ENCODE measurements at regions not wholly inside any gene's neighbourhood (a gene's known extent, or its start where the extent isn't known, plus 50 kb on each side); places are given as distances from the start of the nearest gene placed in this dataset.
"Not testable (repeated sequence)": the region's sequence is repeated elsewhere in the genome, so short reads cannot be mapped to it uniquely, and the experiment has no call there.

- no peak overlapping the region for H3K4me3 ChIP-seq (ENCODE audit: low read depth, low read length)
- no peak for DNase-seq (ENCODE audit: low read depth)
- TF ChIP-seq, protein P1, sequence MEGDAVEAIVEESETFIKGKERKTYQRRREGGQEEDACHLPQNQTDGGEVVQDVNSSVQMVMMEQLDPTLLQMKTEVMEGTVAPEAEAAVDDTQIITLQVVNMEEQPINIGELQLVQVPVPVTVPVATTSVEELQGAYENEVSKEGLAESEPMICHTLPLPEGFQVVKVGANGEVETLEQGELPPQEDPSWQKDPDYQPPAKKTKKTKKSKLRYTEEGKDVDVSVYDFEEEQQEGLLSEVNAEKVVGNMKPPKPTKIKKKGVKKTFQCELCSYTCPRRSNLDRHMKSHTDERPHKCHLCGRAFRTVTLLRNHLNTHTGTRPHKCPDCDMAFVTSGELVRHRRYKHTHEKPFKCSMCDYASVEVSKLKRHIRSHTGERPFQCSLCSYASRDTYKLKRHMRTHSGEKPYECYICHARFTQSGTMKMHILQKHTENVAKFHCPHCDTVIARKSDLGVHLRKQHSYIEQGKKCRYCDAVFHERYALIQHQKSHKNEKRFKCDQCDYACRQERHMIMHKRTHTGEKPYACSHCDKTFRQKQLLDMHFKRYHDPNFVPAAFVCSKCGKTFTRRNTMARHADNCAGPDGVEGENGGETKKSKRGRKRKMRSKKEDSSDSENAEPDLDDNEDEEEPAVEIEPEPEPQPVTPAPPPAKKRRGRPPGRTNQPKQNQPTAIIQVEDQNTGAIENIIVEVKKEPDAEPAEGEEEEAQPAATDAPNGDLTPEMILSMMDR (conservative IDR thresholded peaks at IDR 0.05; ENCODE audit: low read depth, low read length): no peak
Measured at GRCh38 chr5:68116868-68117411, 98.6 kb upstream of the PIK3R1 start.

DNA sequence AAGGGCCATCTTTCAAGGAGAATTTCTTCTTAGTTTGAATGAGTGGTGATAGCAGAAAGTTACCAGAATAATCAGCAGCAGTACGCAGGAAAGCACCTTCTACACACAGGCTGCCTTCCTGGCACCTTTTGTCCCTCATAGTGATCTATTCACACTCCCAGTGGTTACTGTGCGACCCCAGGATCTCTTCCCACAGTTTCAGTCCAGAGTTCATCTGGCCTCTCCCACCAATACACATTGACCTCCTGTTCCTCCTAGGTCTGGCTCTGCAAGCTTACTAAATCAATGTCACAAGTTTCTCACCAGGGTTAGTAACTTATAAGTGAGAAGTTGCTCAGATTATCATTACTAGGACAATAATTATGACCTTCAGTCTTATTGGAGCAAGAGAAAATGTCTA lies 99.1 kb upstream of the PIK3R1 start:
- TF ChIP-seq, protein P1 (conservative IDR thresholded peaks at IDR 0.05; ENCODE audit: low read depth, low read length): no peak
- DNase-seq (ENCODE audit: low read depth): no peak
- H3K4me3 ChIP-seq (ENCODE audit: low read depth, low read length): no peak overlapping the region

GRCh38 chr5:68115584-68115983 lies 100.0 kb upstream of the PIK3R1 start:
- no peak overlapping the region for H3K4me3 ChIP-seq (ENCODE audit: low read depth, low read length)
- TF ChIP-seq, protein P1 (conservative IDR thresholded peaks at IDR 0.05; ENCODE audit: low read depth, low read length): no peak
- no peak for DNase-seq (ENCODE audit: low read depth)

DNA sequence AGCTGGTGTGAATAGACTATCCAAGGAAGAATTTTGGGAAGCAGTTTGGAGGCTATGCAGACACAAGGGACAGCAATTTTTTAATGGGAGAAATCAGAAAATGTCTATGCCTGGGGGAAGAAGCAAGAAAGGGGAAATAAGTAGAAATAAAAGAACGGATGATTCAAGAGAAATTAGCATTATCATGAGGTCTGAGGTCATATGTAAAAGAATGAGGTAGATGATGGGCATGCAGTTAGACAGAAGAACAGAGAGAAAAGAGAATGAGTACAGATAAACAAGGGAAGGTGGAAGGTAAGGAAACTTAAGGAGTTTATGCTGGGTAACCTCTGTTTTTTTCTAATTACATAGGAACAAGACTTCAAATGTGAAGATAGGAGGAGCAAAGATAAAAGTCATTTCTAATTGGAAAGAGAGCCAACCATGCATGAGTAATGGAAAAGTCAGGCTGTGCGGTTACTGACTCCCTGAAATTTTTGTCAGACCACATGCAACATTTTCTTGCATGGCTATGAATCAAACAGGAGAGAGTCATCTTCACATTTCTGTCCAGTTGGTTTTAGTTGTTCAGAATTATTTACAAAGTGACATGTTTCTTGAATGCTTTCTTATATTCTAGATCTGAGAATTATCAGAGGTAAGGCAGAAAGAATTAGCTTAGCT lies 101.0 kb upstream of the PIK3R1 start:
- no peak overlapping the region for H3K4me3 ChIP-seq (ENCODE audit: low read depth, low read length)
- TF ChIP-seq, protein P1 (conservative IDR thresholded peaks at IDR 0.05; ENCODE audit: low read depth, low read length): no peak
- peak; percentile 83 for DNase-seq (ENCODE audit: low read depth)

GRCh38 chr5:68112658-68113057 lies 102.9 kb upstream of the PIK3R1 start:
- H3K4me3 ChIP-seq (ENCODE audit: low read depth, low read length): no peak overlapping the region
- peak; percentile 13 for DNase-seq (ENCODE audit: low read depth)
- TF ChIP-seq, protein P1 (conservative IDR thresholded peaks at IDR 0.05; ENCODE audit: low read depth, low read length): no peak

- no peak for DNase-seq (ENCODE audit: low read depth)
- TF ChIP-seq, protein P1 (conservative IDR thresholded peaks at IDR 0.05; ENCODE audit: low read depth, low read length): no peak
- no peak overlapping the region for H3K4me3 ChIP-seq (ENCODE audit: low read depth, low read length)
Measured at GRCh38 chr5:68110894-68111293, 104.7 kb upstream of the PIK3R1 start.

DNA sequence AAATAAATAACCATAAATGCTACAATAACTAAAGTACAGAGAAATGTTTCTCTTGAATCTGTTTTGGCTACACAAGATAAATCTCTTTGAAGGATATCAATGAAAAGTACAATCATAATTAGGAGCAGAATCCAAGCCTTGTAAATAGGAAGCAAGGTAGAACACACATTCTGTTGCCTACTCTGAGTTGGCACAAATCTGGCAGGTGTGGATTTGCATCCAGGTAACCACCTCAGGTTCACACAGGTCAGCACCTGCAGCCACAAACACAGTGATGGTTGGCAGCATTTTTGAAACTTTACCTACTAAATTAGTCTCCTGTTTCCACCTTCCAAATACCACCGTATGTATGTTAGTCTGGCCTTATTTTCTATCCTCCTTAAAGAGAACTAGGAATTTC lies 105.3 kb upstream of the PIK3R1 start:
- TF ChIP-seq, protein P1 (conservative IDR thresholded peaks at IDR 0.05; ENCODE audit: low read depth, low read length): no peak
- no peak for DNase-seq (ENCODE audit: low read depth)
- no peak overlapping the region for H3K4me3 ChIP-seq (ENCODE audit: low read depth, low read length)

DNA sequence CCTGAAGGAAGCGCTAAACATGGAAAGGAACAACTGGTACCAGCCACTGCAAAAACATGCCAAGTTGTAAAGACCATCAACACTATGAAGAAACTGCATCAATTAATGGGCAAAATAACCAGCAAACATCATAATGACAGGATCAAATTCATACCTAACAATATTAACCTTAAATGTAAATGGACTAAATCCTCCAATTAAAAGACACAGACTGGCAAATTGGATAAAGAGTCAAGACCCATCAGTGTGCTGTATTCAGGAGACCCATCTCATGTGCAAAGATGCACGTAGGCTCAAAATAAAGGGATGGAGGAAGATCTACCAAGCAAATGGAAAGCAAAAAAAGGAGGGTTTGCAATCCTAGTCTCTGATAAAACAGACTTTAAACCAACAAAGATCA lies 111.3 kb upstream of the PIK3R1 start:
- H3K4me3 ChIP-seq (ENCODE audit: low read depth, low read length); DNase-seq (ENCODE audit: low read depth): not testable (repeated sequence)

- not testable (repeated sequence) for H3K4me3 ChIP-seq (ENCODE audit: low read depth, low read length); DNase-seq (ENCODE audit: low read depth)
Measured at GRCh38 chr5:68103297-68103696, 112.3 kb upstream of the PIK3R1 start.
